HepG2 (cell line): ENCODE measurements at regions not wholly inside any gene's neighbourhood (a gene's known extent, or its start where the extent isn't known, plus 50 kb on each side); places are given as distances from the start of the nearest gene placed in this dataset.
"Not testable (repeated sequence)": the region's sequence is repeated elsewhere in the genome, so short reads cannot be mapped to it uniquely, and the experiment has no call there.

Source experiments
- AGO1 ChIP-seq: fragments of 200-400 bp; formaldehyde crosslinking; IDR thresholded peaks from 2 replicates; pipeline ENCODE4 v1.6.1; 2017; ENCODE audit warnings: mild to moderate bottlenecking, low read depth, low read length, moderate library complexity; ENCODE audit not compliant: poor library complexity, severe bottlenecking
- CBX1 ChIP-seq: IDR thresholded peaks from one replicate; pipeline ENCODE4 v1.6.1; 2016; ENCODE audit warnings: antibody characterized with exemption, low read depth
- CENPX ChIP-seq: sonication (generic); formaldehyde crosslinking; IDR thresholded peaks from 2 replicates; pipeline ENCODE4 v1.9.0; 2021; ENCODE audit warnings: mild to moderate bottlenecking, missing genetic modification reagents, moderate library complexity
- FOXM1 ChIP-seq: sonication (generic); formaldehyde crosslinking; IDR thresholded peaks from 2 replicates; pipeline ENCODE4 v1.5.0; 2020; ENCODE audit warnings: missing genetic modification reagents
- GABPA ChIP-seq, 2 experiments: IDR thresholded peaks; 2 replicates each; pipeline ENCODE4 v1.6.1; 2011 to 2016; ENCODE audit warnings: low read depth in 2 of 2, low read length in 1 of 2, missing biosample characterization in 1 of 2, missing genetic modification characterization in 1 of 2
- KLF6 ChIP-seq: IDR thresholded peaks from 2 replicates; pipeline ENCODE4 v1.8.0; 2016; ENCODE audit warnings: missing biosample characterization, missing genetic modification reagents
- NFYB ChIP-seq: sonication (generic); formaldehyde crosslinking; IDR thresholded peaks from 2 replicates; pipeline ENCODE4 v1.4.0; 2020; ENCODE audit warnings: missing genetic modification reagents
- ZFP36 ChIP-seq: fragments of 150-350 bp; IDR thresholded peaks from 2 replicates; pipeline ENCODE4 v1.6.1; 2018; ENCODE audit warnings: borderline replicate concordance, low read length, low read depth; ENCODE audit not compliant: partially characterized antibody
- ZNF333 ChIP-seq: sonication (generic); formaldehyde crosslinking; IDR thresholded peaks from 2 replicates; pipeline ENCODE4 v1.4.0; 2020; ENCODE audit warnings: mild to moderate bottlenecking, missing genetic modification reagents, borderline replicate concordance
- ZNF431 ChIP-seq: sonication (generic); formaldehyde crosslinking; IDR thresholded peaks from 2 replicates; pipeline ENCODE4 v1.9.0; 2022; ENCODE audit warnings: missing genetic modification reagents, low read depth, mild to moderate bottlenecking, borderline replicate concordance
- ZNF782 ChIP-seq: sonication (generic); formaldehyde crosslinking; IDR thresholded peaks from 2 replicates; pipeline ENCODE4 v1.4.0; 2020; ENCODE audit warnings: missing genetic modification reagents, mild to moderate bottlenecking, borderline replicate concordance
- TF ChIP-seq, protein P1 (sequence below): sonication (generic); formaldehyde crosslinking; IDR thresholded peaks from 2 replicates; pipeline ENCODE4 v1.5.0; 2020; ENCODE audit warnings: mild to moderate bottlenecking, missing genetic modification reagents, moderate library complexity
- TF ChIP-seq, protein P2 (sequence below): sonication (generic); formaldehyde crosslinking; IDR thresholded peaks from one replicate; pipeline ENCODE4 v1.5.1; 2020; ENCODE audit warnings: mild to moderate bottlenecking, missing genetic modification reagents; ENCODE audit errors: not compliant biosample characterization

DNA sequence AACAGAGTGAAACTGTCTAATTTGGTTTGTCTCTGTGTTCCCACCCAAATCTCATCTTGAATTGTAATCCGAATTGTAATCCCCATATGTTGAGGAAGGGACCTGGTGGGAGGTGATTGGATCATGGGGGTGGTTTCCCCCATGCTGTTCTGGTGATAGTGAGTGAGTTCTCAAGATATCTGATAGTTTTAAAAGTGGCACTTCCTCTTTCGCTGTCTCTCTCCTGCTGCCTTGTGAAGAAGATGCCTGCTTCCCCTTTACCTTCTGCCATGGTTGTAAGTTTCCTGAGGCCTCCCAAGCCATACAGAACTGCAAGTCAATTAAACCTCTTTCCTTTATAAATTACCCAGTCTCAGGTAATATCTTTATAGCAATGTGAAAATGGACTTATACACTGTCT is 212.1 kb upstream of the FAM3C start:
- TF ChIP-seq, protein P1, sequence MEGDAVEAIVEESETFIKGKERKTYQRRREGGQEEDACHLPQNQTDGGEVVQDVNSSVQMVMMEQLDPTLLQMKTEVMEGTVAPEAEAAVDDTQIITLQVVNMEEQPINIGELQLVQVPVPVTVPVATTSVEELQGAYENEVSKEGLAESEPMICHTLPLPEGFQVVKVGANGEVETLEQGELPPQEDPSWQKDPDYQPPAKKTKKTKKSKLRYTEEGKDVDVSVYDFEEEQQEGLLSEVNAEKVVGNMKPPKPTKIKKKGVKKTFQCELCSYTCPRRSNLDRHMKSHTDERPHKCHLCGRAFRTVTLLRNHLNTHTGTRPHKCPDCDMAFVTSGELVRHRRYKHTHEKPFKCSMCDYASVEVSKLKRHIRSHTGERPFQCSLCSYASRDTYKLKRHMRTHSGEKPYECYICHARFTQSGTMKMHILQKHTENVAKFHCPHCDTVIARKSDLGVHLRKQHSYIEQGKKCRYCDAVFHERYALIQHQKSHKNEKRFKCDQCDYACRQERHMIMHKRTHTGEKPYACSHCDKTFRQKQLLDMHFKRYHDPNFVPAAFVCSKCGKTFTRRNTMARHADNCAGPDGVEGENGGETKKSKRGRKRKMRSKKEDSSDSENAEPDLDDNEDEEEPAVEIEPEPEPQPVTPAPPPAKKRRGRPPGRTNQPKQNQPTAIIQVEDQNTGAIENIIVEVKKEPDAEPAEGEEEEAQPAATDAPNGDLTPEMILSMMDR = not testable (repeated sequence)
- TF ChIP-seq ZNF431 (CRISPR knock-in tag); CBX1; ZFP36; ZNF333; CENPX (CRISPR knock-in tag); KLF6 (CRISPR knock-in tag); FOXM1 (CRISPR knock-in tag); ZNF782 (CRISPR knock-in tag); AGO1; GABPA (IDR thresholded peaks at IDR 0.05; ENCODE audit: low read depth, low read length); GABPA (CRISPR knock-in tag; IDR thresholded peaks at IDR 0.05; ENCODE audit: low read depth); NFYB (CRISPR knock-in tag): not testable (repeated sequence)
- TF ChIP-seq, protein P2, sequence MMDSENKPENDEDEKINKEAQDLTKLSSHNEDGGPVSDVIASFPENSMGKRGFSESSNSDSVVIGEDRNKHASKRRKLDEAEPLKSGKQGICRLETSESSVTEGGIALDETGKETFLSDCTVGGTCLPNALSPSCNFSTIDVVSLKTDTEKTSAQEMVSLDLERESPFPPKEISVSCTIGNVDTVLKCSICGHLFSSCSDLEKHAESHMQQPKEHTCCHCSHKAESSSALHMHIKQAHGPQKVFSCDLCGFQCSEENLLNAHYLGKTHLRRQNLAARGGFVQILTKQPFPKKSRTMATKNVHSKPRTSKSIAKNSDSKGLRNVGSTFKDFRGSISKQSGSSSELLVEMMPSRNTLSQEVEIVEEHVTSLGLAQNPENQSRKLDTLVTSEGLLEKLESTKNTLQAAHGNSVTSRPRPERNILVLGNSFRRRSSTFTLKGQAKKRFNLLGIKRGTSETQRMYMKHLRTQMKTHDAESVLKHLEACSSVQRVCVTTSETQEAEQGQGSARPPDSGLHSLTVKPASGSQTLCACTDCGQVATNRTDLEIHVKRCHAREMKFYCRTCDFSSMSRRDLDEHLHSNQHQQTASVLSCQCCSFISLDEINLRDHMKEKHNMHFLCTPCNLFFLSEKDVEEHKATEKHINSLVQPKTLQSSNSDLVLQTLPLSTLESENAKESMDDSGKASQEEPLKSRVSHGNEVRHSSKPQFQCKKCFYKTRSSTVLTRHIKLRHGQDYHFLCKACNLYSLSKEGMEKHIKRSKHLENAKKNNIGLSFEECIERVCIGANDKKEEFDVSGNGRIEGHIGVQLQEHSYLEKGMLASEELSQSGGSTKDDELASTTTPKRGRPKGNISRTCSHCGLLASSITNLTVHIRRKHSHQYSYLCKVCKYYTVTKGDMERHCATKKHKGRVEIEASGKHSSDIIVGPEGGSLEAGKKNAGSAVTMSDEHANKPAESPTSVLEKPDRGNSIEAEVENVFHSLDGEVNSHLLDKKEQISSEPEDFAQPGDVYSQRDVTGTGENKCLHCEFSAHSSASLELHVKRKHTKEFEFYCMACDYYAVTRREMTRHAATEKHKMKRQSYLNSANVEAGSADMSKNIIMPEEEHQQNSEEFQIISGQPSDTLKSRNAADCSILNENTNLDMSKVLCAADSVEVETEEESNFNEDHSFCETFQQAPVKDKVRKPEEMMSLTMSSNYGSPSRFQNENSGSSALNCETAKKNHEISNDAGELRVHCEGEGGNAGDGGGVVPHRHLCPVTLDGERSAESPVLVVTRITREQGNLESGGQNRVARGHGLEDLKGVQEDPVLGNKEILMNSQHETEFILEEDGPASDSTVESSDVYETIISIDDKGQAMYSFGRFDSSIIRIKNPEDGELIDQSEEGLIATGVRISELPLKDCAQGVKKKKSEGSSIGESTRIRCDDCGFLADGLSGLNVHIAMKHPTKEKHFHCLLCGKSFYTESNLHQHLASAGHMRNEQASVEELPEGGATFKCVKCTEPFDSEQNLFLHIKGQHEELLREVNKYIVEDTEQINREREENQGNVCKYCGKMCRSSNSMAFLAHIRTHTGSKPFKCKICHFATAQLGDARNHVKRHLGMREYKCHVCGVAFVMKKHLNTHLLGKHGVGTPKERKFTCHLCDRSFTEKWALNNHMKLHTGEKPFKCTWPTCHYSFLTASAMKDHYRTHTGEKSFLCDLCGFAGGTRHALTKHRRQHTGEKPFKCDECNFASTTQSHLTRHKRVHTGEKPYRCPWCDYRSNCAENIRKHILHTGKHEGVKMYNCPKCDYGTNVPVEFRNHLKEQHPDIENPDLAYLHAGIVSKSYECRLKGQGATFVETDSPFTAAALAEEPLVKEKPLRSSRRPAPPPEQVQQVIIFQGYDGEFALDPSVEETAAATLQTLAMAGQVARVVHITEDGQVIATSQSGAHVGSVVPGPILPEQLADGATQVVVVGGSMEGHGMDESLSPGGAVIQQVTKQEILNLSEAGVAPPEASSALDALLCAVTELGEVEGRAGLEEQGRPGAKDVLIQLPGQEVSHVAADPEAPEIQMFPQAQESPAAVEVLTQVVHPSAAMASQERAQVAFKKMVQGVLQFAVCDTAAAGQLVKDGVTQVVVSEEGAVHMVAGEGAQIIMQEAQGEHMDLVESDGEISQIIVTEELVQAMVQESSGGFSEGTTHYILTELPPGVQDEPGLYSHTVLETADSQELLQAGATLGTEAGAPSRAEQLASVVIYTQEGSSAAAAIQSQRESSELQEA (CRISPR knock-in tag) = not testable (repeated sequence)
